ENCODE measurements at regions not wholly inside any gene's neighbourhood (a gene's known extent, or its start where the extent isn't known, plus 50 kb on each side); places are given as distances from the start of the nearest gene placed in this dataset.

- TF ChIP-seq CTCF (conservative IDR thresholded peaks at IDR 0.05; ENCODE audit: low read length) (no peak), EZH2phosphoT487 (IDR thresholded peaks at IDR 0.05; ENCODE audit: borderline replicate concordance) (no peak)
These were observed 225.2 kb downstream of the SLC4A3 start for GRCh38 chr2:219852626-219853025.

Measured in Loucy (cell line).